ENCODE measurements at regions not wholly inside any gene's neighbourhood (a gene's known extent, or its start where the extent isn't known, plus 50 kb on each side); places are given as distances from the start of the nearest gene placed in this dataset.

GRCh38 chr5:12488161-12488560 lies 583.9 kb upstream of the CTNND2 start:
- no peak for DNase-seq

GRCh38 chr5:12480487-12480886 lies 576.2 kb upstream of the CTNND2 start:
- DNase-seq, result no peak

GRCh38 chr5:12477554-12477953 lies 573.3 kb upstream of the CTNND2 start:
- no peak for DNase-seq

- DNase-seq, result no peak
These were observed 563.6 kb upstream of the CTNND2 start for GRCh38 chr5:12467799-12468198.

GRCh38 chr5:12460493-12461261 lies 556.4 kb upstream of the CTNND2 start:
- no peak for DNase-seq

GRCh38 chr5:12459326-12459725 lies 555.1 kb upstream of the CTNND2 start:
- DNase-seq, result no peak

- DNase-seq, result no peak
These were observed 514.8 kb upstream of the CTNND2 start for GRCh38 chr5:12419075-12419474.

- no peak for DNase-seq
These were observed 509.3 kb upstream of the CTNND2 start for GRCh38 chr5:12413585-12413984.

- DNase-seq, result no peak
These were observed 508.8 kb upstream of the CTNND2 start for GRCh38 chr5:12413075-12413474.

- DNase-seq, result no peak
These were observed 495.6 kb upstream of the CTNND2 start for GRCh38 chr5:12399868-12400267.

- peak; percentile 1 for DNase-seq
These were observed 488.0 kb upstream of the CTNND2 start for GRCh38 chr5:12392246-12392645.

GRCh38 chr5:12385095-12385494 lies 480.8 kb upstream of the CTNND2 start:
- DNase-seq, result no peak

GRCh38 chr5:12384005-12384404 lies 479.8 kb upstream of the CTNND2 start:
- no peak for DNase-seq

GRCh38 chr5:12367973-12368372 lies 463.7 kb upstream of the CTNND2 start:
- no peak for DNase-seq

GRCh38 chr5:12360218-12360617 lies 456.0 kb upstream of the CTNND2 start:
- DNase-seq, result no peak

- no peak for DNase-seq
These were observed 454.3 kb upstream of the CTNND2 start for GRCh38 chr5:12358371-12359090.

GRCh38 chr5:12357626-12358025 lies 453.4 kb upstream of the CTNND2 start:
- DNase-seq, result no peak

GRCh38 chr5:12354686-12355085 lies 450.4 kb upstream of the CTNND2 start:
- no peak for DNase-seq

- DNase-seq, result no peak
These were observed 439.3 kb upstream of the CTNND2 start for GRCh38 chr5:12343558-12343957.

- no peak for DNase-seq
These were observed 431.7 kb upstream of the CTNND2 start for GRCh38 chr5:12335938-12336337.

GRCh38 chr5:12332480-12332879 lies 428.2 kb upstream of the CTNND2 start:
- DNase-seq, result no peak

GRCh38 chr5:12330993-12331588 lies 426.8 kb upstream of the CTNND2 start:
- DNase-seq, result no peak

GRCh38 chr5:12330381-12330780 lies 426.1 kb upstream of the CTNND2 start:
- DNase-seq, result no peak

Measured in fibroblast of skin of back (primary cell).